Vagina (tissue), 2 donors: ENCODE measurements at regions not wholly inside any gene's neighbourhood (a gene's known extent, or its start where the extent isn't known, plus 50 kb on each side); places are given as distances from the start of the nearest gene placed in this dataset.

ENCODE experiments used
- POLR2A ChIP-seq, 2 donors: fragments of 450-650 bp; IDR thresholded peaks; one replicate each; pipeline ENCODE4 v1.6.1; 2017; ENCODE audit warnings: antibody characterized with exemption in 2 of 2, mild to moderate bottlenecking in 2 of 2, moderate library complexity in 2 of 2
- TF ChIP-seq, protein P1 (sequence below), 3 experiments: fragments of 450-650 bp in 2 of 3; fragments of 200-600 bp in 1 of 3; sonication (generic) in 1 of 3; IDR thresholded peaks; one replicate each; pipeline ENCODE4 v1.5.1; 2017 to 2019; ENCODE audit warnings: antibody characterized with exemption in 3 of 3, mild to moderate bottlenecking in 2 of 3, moderate library complexity in 2 of 3

DNA sequence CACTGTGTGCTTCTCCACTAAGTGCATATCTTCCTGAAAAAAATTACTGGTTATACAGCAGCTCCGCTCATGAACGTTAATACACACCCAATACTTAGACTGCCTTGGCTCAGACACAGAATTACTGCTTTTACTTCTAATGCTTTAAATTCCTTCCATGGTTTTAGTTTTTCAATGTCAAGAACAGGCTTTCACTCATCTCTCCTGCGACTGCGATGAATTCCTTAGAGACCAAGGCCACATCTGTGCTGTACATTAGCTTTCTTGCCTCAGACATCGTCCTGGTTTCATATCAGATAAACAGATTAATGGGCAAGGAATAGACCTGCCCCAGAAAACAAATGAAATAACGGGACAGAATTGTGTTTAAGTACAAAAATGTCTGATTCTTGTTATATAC, 120.2 kb downstream of the CYP26A1 start:
- TF ChIP-seq, protein P1, sequence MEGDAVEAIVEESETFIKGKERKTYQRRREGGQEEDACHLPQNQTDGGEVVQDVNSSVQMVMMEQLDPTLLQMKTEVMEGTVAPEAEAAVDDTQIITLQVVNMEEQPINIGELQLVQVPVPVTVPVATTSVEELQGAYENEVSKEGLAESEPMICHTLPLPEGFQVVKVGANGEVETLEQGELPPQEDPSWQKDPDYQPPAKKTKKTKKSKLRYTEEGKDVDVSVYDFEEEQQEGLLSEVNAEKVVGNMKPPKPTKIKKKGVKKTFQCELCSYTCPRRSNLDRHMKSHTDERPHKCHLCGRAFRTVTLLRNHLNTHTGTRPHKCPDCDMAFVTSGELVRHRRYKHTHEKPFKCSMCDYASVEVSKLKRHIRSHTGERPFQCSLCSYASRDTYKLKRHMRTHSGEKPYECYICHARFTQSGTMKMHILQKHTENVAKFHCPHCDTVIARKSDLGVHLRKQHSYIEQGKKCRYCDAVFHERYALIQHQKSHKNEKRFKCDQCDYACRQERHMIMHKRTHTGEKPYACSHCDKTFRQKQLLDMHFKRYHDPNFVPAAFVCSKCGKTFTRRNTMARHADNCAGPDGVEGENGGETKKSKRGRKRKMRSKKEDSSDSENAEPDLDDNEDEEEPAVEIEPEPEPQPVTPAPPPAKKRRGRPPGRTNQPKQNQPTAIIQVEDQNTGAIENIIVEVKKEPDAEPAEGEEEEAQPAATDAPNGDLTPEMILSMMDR (IDR thresholded peaks at IDR 0.05): no peak
- no peak for TF ChIP-seq POLR2A (IDR thresholded peaks at IDR 0.05)
